PC-3 (cell line): ENCODE measurements at regions not wholly inside any gene's neighbourhood (a gene's known extent, or its start where the extent isn't known, plus 50 kb on each side); places are given as distances from the start of the nearest gene placed in this dataset.

ENCODE experiments used
- ATAC-seq: fragments of 200-7000 bp; cut with Tn5 transposase; 2 replicates; pipeline ENCODE4 v1.9.1; 2020; ENCODE audit warnings: mild to moderate bottlenecking, moderate library complexity
- BruUV-seq: library from RNA; stranded (reverse); fragments of 400-500 nt; replicated peaks from 2 replicates; lab custom pipeline; 2021; lab: Mats Ljungman, UMichigan
- CTCF ChIA-PET: fragments of 300-600 bp; sonication (Branson Sonifier 250); formaldehyde crosslinking; loops from one replicate; lab custom pipeline; 2022; ENCODE audit warnings: antibody characterized with exemption; lab: Charles Lee
- POLR2A ChIA-PET: fragments of 300-600 bp; sonication (Branson Sonifier 250); formaldehyde crosslinking; loops from one replicate; lab custom pipeline; 2022; ENCODE audit warnings: antibody characterized with exemption; ENCODE audit not compliant: unreplicated experiment; lab: Charles Lee
- DNase-seq: peaks from one replicate; pipeline ENCODE4 v3.0.0-alpha.2; 2015
- H2AFZ ChIP-seq: fragments of 300-600 bp; sonication (generic); 2 replicates; pipeline ENCODE4 v1.6.0; 2016; ENCODE audit warnings: antibody characterized with exemption, low read length
- H3F3A ChIP-seq: fragments of 300-600 bp; sonication (generic); one replicate; pipeline ENCODE4 v1.6.0; 2017; ENCODE audit warnings: antibody characterized with exemption, low read length, control low read depth, mild to moderate bottlenecking; ENCODE audit not compliant: unreplicated experiment
- H3K27ac ChIP-seq: fragments of 300-600 bp; sonication (generic); 2 replicates; pipeline ENCODE4 v1.5.1; 2016; ENCODE audit warnings: mild to moderate bottlenecking, low read length
- H3K27me3 ChIP-seq: fragments of 300-600 bp; sonication (generic); 2 replicates; pipeline ENCODE4 v1.6.1; 2016; ENCODE audit warnings: low read length, mixed read lengths
- H3K36me3 ChIP-seq: fragments of 300-600 bp; sonication (generic); 2 replicates; pipeline ENCODE4 v1.6.1; 2016; ENCODE audit warnings: low read depth, mixed run types, low read length, mixed read lengths
- H3K4me1 ChIP-seq: fragments of 300-600 bp; sonication (generic); 2 replicates; pipeline ENCODE4 v1.5.1; 2016; ENCODE audit warnings: low read length; ENCODE audit not compliant: insufficient read depth
- H3K4me2 ChIP-seq: fragments of 300-600 bp; sonication (generic); 2 replicates; pipeline ENCODE4 v1.6.0; 2016; ENCODE audit warnings: low read length
- H3K4me3 ChIP-seq: fragments of 300-600 bp; sonication (generic); 2 replicates; pipeline ENCODE4 v1.5.1; 2016; ENCODE audit warnings: mild to moderate bottlenecking, low read length, mixed read lengths
- H3K79me2 ChIP-seq: fragments of 300-600 bp; sonication (generic); 2 replicates; pipeline ENCODE4 v1.6.1; 2017; ENCODE audit warnings: low read length, mixed read lengths
- H3K9ac ChIP-seq: fragments of 300-600 bp; sonication (generic); 2 replicates; pipeline ENCODE4 v1.6.0; 2016; ENCODE audit warnings: mild to moderate bottlenecking, low read length
- H3K9me2 ChIP-seq: fragments of 300-600 bp; sonication (generic); replicated peaks from 2 replicates; pipeline ENCODE4 v1.6.1; 2016; ENCODE audit warnings: mixed run types, low read length, mixed read lengths
- H3K9me3 ChIP-seq: fragments of 300-600 bp; sonication (generic); 2 replicates; pipeline ENCODE4 v1.6.1; 2016; ENCODE audit warnings: low read length, mixed read lengths
- H4K20me1 ChIP-seq: fragments of 300-600 bp; sonication (generic); 2 replicates; pipeline ENCODE4 v1.6.1; 2016; ENCODE audit warnings: low read length, mixed read lengths
- EZH2 ChIP-seq: fragments of 300-600 bp; sonication (generic); IDR thresholded peaks from one replicate; pipeline ENCODE4 v1.6.1; 2017; ENCODE audit warnings: antibody characterized with exemption, mild to moderate bottlenecking, low read length; ENCODE audit not compliant: unreplicated experiment
- EZH2phosphoT487 ChIP-seq: fragments of 300-600 bp; sonication (generic); IDR thresholded peaks from 2 replicates; pipeline ENCODE4 v1.6.1; 2018; ENCODE audit warnings: mild to moderate bottlenecking, antibody characterized with exemption, low read length, borderline replicate concordance
- intact Hi-C: fragments of 100-400 bp; cut with micrococcal nuclease; formaldehyde crosslinking; loops from 2 replicates; pipeline ENCODE4 v1.9.0; 2023
- TF ChIP-seq, protein P1 (sequence below): fragments of 300-600 bp; sonication (generic); conservative IDR thresholded peaks from 2 replicates; pipeline ENCODE4 v1.5.1; 2017; ENCODE audit warnings: antibody characterized with exemption, low read depth, mild to moderate bottlenecking, low read length

DNA sequence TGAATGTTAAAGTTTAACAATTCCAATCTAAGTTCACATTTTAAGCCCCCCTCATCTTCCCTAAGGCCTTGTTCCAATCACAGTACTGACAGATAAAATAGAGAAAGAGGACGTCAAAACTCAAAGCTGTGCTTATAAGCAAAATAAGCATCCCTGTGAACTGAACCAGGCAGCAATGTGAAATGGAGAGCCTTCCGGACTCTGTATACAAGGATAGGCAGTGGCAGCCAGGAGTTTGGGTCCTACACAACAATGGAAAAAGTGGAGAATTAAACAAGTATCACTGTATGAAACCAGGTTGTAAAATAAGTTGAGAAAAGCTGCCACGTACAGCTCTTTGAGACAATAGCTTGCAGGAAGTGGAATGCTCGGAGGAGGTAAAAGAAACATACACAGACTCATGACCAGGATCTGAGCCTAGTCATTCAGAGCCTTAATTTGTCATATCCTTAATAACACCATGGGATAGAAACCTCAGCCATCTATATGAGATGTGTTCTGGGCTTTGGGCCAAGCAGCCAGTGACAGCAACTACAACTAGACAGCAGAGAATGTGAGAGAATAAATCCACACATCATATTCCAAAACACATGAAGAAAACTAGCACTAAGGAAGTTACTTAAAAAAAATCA lies 55.2 kb upstream of the PALMD start:
- ChIA-PET POLR2A (interaction anchor here (0.6 to 0.7 kb wide), 3 partner anchors 54 to 69 kb away, joined by 3 to 4 read pairs (median 4); partner anchors contain the start of gene PALMD), CTCF (no interaction called here)
- no peaks in the 10 kb centered on the region for H3K9me2 ChIP-seq
- peaks cover 22% of the 10 kb centered on the region for H3K4me1 ChIP-seq
- DNase-seq (peak; percentile 91), ATAC-seq (peak; percentile 99)
- H3K9ac ChIP-seq = peak overlapping the region; percentile 66
- H3K36me3 ChIP-seq = no peaks in the 10 kb centered on the region
- no peaks in the 10 kb centered on the region for H3F3A ChIP-seq
- H2AFZ ChIP-seq = peak overlapping the region; percentile 75
- no peaks in the 10 kb centered on the region for H4K20me1 ChIP-seq
- H3K27me3 ChIP-seq = no peaks in the 10 kb centered on the region
- H3K4me3 ChIP-seq = peak overlapping the region; percentile 14; the same call in 1 of the 2 replicates
- H3K9me3 ChIP-seq = no peaks in the 10 kb centered on the region
- H3K79me2 ChIP-seq = no peaks in the 10 kb centered on the region
- peak overlapping the region; percentile 70 for H3K4me2 ChIP-seq
- peak overlapping the region; percentile 94 for H3K27ac ChIP-seq
- intact Hi-C loops = loop anchor here (1.0 to 5.0 kb wide), 2 partner anchors 19 to 57 kb away; partner anchors contain the start of gene PALMD
- TF ChIP-seq, protein P1, sequence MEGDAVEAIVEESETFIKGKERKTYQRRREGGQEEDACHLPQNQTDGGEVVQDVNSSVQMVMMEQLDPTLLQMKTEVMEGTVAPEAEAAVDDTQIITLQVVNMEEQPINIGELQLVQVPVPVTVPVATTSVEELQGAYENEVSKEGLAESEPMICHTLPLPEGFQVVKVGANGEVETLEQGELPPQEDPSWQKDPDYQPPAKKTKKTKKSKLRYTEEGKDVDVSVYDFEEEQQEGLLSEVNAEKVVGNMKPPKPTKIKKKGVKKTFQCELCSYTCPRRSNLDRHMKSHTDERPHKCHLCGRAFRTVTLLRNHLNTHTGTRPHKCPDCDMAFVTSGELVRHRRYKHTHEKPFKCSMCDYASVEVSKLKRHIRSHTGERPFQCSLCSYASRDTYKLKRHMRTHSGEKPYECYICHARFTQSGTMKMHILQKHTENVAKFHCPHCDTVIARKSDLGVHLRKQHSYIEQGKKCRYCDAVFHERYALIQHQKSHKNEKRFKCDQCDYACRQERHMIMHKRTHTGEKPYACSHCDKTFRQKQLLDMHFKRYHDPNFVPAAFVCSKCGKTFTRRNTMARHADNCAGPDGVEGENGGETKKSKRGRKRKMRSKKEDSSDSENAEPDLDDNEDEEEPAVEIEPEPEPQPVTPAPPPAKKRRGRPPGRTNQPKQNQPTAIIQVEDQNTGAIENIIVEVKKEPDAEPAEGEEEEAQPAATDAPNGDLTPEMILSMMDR = no peak
- TF ChIP-seq EZH2 (no peak), EZH2phosphoT487 (no peak)
- TSS peak; percentile 93 for BruUV-seq

DNA sequence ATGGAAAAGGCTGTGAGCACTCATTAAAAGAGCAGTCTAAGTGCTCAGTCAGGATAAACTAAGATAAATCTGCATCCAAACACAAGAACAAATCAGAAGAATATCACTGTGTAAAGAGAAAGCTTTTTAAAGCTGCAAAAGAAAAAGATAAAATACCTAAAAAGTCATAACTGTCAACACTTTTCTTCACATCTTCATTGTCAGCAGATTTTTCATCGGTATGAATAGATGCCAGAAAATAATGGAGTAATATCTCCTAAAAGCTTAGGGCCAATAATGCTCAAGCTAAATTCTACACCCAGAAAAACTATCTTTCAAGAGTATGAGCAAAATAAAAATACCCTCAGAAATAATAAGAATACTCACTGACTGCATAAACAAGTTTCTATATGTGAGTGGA lies 54.0 kb upstream of the PALMD start:
- no peaks in the 10 kb centered on the region for H3K79me2 ChIP-seq
- H3K4me2 ChIP-seq = no peak overlapping the region
- H3K27ac ChIP-seq = peak overlapping the region; percentile 94; the same call in 1 of the 2 replicates
- H3K9me2 ChIP-seq = no peaks in the 10 kb centered on the region
- peaks cover 22% of the 10 kb centered on the region for H3K4me1 ChIP-seq
- no peak overlapping the region for H2AFZ ChIP-seq
- H3K27me3 ChIP-seq = no peaks in the 10 kb centered on the region
- no peak overlapping the region for H3K4me3 ChIP-seq
- ChIA-PET CTCF (no interaction called here), POLR2A (no interaction called here)
- H3K9me3 ChIP-seq = no peaks in the 10 kb centered on the region
- H3F3A ChIP-seq = no peaks in the 10 kb centered on the region
- H3K36me3 ChIP-seq = no peaks in the 10 kb centered on the region
- H4K20me1 ChIP-seq = no peaks in the 10 kb centered on the region
- H3K9ac ChIP-seq = no peak overlapping the region
- intact Hi-C loops = loop anchor here (5.0 kb wide), 1 partner anchor 55 kb away; the partner anchor contains the start of gene PALMD
- no TSS peak for BruUV-seq
- DNase-seq (no peak), ATAC-seq (no peak)
- TF ChIP-seq EZH2 (no peak), EZH2phosphoT487 (no peak)
- TF ChIP-seq, protein P1 = no peak

DNA sequence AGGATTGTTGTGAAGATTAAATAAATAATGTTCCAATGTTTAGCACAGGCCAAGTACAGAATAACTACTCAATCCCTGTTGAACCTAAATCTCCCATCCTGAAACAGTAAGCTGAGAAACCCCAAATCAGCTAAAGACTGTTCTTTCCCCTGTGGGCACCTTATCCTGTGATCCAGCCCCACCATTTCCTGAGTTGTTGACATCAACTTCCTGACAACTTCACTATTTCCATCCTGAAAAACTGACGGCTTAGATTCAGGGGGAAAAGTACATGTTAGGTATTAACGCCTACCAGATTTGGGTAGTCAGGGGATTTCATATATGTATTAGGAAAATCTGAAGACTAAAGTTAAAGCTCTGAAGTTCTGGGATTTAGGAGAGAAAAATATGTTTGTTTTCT lies 51.7 kb upstream of the PALMD start:
- intact Hi-C loops = loop anchor here (5.0 kb wide), 1 partner anchor 53 kb away; the partner anchor contains the start of gene PALMD
- no peak overlapping the region for H2AFZ ChIP-seq
- TF ChIP-seq EZH2 (no peak), EZH2phosphoT487 (no peak)
- TF ChIP-seq, protein P1 = no peak
- no peaks in the 10 kb centered on the region for H3K9me3 ChIP-seq
- H3K27me3 ChIP-seq = no peaks in the 10 kb centered on the region
- CTCF ChIA-PET = no interaction called here
- no peak for DNase-seq
- no peaks in the 10 kb centered on the region for H4K20me1 ChIP-seq
- H3K36me3 ChIP-seq = no peaks in the 10 kb centered on the region
- H3K4me1 ChIP-seq = peaks cover 30% of the 10 kb centered on the region
- H3K79me2 ChIP-seq = no peaks in the 10 kb centered on the region
- POLR2A ChIA-PET = no interaction called here
- H3K27ac ChIP-seq = no peak overlapping the region
- H3K9me2 ChIP-seq = no peaks in the 10 kb centered on the region
- no peak overlapping the region for H3K9ac ChIP-seq
- BruUV-seq = no TSS peak
- ATAC-seq = no peak
- no peaks in the 10 kb centered on the region for H3F3A ChIP-seq
- no peak overlapping the region for H3K4me3 ChIP-seq
- H3K4me2 ChIP-seq = no peak overlapping the region
